ENCODE measurements at regions not wholly inside any gene's neighbourhood (a gene's known extent, or its start where the extent isn't known, plus 50 kb on each side); places are given as distances from the start of the nearest gene placed in this dataset.

- H3K4me3 ChIP-seq (ENCODE audit: low read length) = no peak overlapping the region
- TF ChIP-seq ZNF274 (IDR thresholded peaks at IDR 0.05; ENCODE audit: low read depth, low read length) = no peak
These were observed 158.5 kb upstream of the ARID1B start for GRCh38 chr6:156618600-156619205.

GRCh38 chr6:156617941-156618340 lies 159.2 kb upstream of the ARID1B start:
- H3K4me3 ChIP-seq (ENCODE audit: low read length) = no peak overlapping the region
- no peak for TF ChIP-seq ZNF274 (IDR thresholded peaks at IDR 0.05; ENCODE audit: low read depth, low read length)

DNA sequence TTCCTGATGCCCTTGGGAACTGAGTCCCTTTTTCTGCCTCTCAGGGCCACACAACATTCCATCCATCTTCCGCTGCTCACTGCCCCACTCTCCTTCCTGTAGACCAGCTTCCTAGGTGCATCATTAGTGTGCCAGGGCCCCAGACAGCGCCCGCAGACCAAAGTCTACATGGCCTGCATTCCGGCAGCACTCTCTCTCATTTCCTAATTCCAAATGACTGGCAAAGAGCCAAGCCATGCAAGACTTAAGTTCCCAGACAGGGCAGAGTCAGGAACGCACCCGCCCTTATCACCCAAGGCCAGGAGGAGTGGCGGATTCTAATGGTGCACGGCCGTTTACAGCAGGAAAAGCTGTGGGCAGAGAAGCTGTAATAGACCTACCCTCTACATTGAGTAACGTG lies 159.8 kb upstream of the ARID1B start:
- no peak overlapping the region for H3K4me3 ChIP-seq (ENCODE audit: low read length)
- no peak for TF ChIP-seq ZNF274 (IDR thresholded peaks at IDR 0.05; ENCODE audit: low read depth, low read length)

- no peak overlapping the region for H3K4me3 ChIP-seq (ENCODE audit: low read length)
- TF ChIP-seq ZNF274 (IDR thresholded peaks at IDR 0.05; ENCODE audit: low read depth, low read length) = no peak
These were observed 160.7 kb upstream of the ARID1B start for GRCh38 chr6:156616495-156616894.

DNA sequence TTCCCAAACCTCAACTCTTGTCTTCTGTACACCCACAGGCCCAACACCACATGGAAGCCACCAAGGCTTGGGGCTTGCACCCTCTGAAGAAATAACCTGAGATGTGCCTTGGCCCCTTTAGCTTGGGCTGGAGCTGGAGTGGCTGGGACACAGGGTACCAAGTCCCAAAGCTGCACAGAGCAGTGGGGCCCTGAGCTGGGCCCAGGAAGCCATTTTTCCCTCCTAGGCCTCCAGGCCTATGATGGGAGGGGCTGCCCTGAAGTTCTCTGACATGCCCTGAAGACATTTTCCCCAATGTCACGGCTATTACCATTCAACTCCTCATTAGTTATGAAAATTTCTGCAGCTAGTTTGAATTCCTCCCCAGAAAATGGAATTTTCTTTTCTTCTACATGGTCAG lies 163.2 kb upstream of the ARID1B start:
- no peak for TF ChIP-seq ZNF274 (IDR thresholded peaks at IDR 0.05; ENCODE audit: low read depth, low read length)
- no peak overlapping the region for H3K4me3 ChIP-seq (ENCODE audit: low read length)

DNA sequence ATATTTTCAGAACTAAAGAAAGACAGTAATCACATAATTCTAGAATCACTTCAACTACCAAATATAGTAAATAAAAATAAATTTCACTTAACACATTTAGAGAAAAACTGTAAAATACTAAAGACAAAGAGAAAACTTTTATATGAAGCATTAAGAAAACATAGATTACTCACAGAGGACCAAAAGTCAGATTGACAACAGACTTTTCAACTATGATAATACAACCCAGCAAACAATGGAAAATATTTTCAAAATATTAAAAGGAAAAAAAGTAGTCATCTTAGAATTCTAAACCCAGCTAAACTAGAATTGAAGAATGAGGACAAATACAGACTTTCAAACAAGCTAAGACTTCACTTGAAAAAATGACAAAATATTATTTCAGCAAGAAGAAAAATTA lies 164.8 kb upstream of the ARID1B start:
- no peak overlapping the region for H3K4me3 ChIP-seq (ENCODE audit: low read length)
- no peak for TF ChIP-seq ZNF274 (IDR thresholded peaks at IDR 0.05; ENCODE audit: low read depth, low read length)

- no peak overlapping the region for H3K4me3 ChIP-seq (ENCODE audit: low read length)
- no peak for TF ChIP-seq ZNF274 (IDR thresholded peaks at IDR 0.05; ENCODE audit: low read depth, low read length)
These were observed 175.2 kb upstream of the ARID1B start for GRCh38 chr6:156602066-156602385.

DNA sequence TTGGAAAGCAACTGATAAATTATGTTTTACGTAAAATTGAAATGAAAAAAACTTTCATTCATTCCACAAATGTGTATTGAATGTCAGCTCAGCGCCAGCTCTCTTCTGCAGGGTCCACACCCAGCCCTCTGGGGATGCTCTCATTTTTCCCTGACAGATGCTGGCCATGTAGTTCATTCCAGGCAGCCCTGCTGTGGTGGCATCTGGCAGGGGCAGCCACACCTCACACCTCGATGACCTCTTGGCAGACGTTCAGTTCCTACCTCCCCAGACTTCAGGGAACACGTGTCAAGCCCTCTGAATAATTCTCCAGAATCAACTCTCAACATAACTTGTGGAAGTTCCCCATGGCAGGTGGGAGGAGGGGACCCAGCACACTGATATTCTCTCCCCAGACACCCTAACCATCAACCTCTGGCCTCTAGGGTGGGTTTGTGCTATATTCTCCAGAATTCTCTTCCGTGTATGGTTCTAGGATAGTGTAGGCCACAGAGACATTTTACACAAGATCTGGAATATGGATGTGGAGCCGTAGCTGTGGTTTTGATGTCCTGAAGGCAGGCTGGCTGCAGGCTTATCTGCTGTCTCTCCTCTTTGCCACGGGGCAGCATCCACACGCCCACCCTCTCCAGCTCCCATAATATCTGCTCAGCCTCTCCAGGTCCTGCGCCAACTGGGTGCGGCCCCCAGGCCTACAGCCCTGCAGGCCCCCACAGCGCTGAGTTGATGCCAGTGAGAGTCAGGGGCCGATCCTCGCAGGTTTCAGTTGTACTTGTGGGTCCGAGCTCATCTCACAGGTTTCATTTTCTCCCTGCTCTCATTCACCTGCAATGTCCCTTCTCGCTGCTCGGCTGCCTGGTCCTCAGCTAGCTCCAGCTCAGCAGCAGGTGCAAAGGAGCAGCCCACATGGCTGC lies 175.8 kb upstream of the ARID1B start:
- no peak overlapping the region for H3K4me3 ChIP-seq (ENCODE audit: low read length)
- no peak for TF ChIP-seq ZNF274 (IDR thresholded peaks at IDR 0.05; ENCODE audit: low read depth, low read length)

DNA sequence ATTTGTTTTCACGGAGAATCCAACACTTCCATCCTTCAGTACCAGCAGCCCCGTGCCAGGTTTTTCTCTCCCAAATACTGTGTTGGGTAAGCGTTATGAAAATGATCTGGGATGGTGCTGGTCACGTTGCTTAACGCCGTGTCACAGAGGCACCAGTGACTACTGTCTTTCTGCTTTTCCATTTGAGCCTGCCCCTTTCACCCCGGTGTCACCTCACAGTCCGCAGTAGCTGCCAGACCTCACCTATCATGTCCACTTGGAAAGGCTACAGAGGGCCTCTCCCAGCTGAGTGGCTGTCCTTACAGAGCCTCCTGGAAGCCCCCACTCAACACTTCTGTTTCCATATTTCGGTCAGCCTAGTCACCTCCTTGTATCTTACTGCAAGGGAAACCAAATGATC lies 176.5 kb upstream of the ARID1B start:
- H3K4me3 ChIP-seq (ENCODE audit: low read length) = no peak overlapping the region
- TF ChIP-seq ZNF274 (IDR thresholded peaks at IDR 0.05; ENCODE audit: low read depth, low read length) = no peak

GRCh38 chr6:156599978-156600590 lies 177.1 kb upstream of the ARID1B start:
- no peak for TF ChIP-seq ZNF274 (IDR thresholded peaks at IDR 0.05; ENCODE audit: low read depth, low read length)
- H3K4me3 ChIP-seq (ENCODE audit: low read length) = no peak overlapping the region

DNA sequence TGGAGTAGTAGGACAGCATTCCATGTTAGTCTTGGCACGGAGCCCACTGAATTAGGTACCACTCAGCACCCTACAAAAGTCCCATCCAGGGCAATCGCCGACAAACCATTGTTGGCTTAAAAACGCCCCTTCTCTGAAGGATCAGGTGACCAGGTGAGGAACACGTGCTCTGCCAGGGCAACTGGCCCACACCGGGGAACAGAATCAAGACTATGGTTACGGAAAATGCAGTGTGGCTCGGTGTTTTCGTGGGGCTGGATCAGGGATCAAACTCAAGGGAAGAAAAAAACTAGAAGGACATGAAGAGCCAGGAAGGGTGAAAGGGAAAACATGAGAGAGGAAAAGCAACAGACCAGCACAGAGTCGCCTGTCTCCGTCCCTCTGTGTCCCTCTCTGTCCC lies 177.8 kb upstream of the ARID1B start:
- no peak for TF ChIP-seq ZNF274 (IDR thresholded peaks at IDR 0.05; ENCODE audit: low read depth, low read length)
- no peak overlapping the region for H3K4me3 ChIP-seq (ENCODE audit: low read length)

GRCh38 chr6:156598855-156599180 lies 178.4 kb upstream of the ARID1B start:
- TF ChIP-seq ZNF274 (IDR thresholded peaks at IDR 0.05; ENCODE audit: low read depth, low read length) = no peak
- H3K4me3 ChIP-seq (ENCODE audit: low read length) = no peak overlapping the region

DNA sequence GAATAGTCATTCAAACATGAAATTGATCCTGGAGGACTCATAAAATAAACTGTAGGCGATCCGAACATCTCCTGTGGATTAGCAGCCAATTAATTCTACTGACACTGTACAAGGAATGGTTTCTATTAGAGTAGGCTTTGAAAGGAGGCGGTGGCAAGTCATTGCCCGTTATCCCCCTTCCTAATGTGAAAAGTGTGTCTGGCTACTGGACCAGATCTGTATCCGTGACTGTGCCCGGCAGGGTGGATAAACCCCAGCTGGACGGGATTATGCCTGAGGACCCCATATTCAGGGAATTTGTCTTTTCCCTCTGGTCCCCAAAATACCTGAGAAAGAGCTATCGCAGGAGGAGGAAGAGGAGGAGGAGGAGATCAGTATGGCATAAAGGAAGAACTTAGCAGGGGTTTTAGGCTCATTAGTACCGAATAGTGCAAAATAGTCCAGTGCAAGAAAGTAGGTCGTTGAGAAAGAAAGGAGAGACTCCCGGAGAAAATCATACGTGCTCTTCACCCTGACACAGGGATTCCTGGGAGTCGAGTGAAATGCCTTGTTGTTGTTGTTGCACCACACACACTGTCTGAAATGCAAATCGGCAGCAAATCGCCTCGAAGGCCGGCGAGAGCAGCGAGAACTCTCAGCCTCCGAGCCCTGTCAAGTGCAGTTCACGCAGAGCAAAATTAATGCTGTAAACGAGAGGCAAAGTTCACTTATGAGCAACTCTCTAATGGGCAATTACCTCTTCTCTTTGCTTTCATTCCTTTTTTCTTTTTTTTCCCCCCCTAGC lies 178.9 kb upstream of the ARID1B start:
- H3K4me3 ChIP-seq (ENCODE audit: low read length) = no peak overlapping the region
- TF ChIP-seq ZNF274 (IDR thresholded peaks at IDR 0.05; ENCODE audit: low read depth, low read length) = no peak

- no peak overlapping the region for H3K4me3 ChIP-seq (ENCODE audit: low read length)
- TF ChIP-seq ZNF274 (IDR thresholded peaks at IDR 0.05; ENCODE audit: low read depth, low read length) = no peak
These were observed 180.1 kb upstream of the ARID1B start for GRCh38 chr6:156597095-156597494.
